Activated T-cell treated with anti-CD3 and anti-CD28 coated beads for 24 hours (primary cell): ENCODE measurements at regions not wholly inside any gene's neighbourhood (a gene's known extent, or its start where the extent isn't known, plus 50 kb on each side); places are given as distances from the start of the nearest gene placed in this dataset.

Experiments
- DNase-seq: peaks from one replicate; pipeline ENCODE4 v3.0.0-alpha.2; 2020; ENCODE audit warnings: low read depth

- no peak for DNase-seq
Measured at GRCh38 chr4:4599481-4600275, 57.8 kb upstream of the STX18 start.

GRCh38 chr4:4598851-4599411 lies 57.1 kb upstream of the STX18 start:
- no peak for DNase-seq

- no peak for DNase-seq
Measured at GRCh38 chr4:4596720-4597119, 54.9 kb upstream of the STX18 start.

DNA sequence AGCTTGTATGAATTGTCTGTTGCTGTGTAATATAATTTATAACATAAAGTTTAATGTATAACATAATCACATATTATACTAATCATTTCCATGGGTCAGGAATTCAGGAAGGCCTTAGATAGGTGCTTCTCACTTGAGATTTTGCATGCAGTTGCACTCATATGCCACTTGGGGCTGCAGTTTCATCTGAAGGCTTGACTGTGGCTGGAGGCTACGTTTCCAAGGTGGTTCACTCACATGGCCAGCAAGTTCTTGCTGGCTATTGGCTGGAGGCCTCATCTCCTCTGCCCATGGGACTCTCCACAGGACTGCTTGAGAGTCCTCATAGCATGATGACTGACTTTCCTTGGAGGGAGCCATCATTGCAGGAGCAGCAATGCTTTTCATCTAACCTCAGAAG lies 53.4 kb upstream of the STX18 start:
- no peak for DNase-seq

DNA sequence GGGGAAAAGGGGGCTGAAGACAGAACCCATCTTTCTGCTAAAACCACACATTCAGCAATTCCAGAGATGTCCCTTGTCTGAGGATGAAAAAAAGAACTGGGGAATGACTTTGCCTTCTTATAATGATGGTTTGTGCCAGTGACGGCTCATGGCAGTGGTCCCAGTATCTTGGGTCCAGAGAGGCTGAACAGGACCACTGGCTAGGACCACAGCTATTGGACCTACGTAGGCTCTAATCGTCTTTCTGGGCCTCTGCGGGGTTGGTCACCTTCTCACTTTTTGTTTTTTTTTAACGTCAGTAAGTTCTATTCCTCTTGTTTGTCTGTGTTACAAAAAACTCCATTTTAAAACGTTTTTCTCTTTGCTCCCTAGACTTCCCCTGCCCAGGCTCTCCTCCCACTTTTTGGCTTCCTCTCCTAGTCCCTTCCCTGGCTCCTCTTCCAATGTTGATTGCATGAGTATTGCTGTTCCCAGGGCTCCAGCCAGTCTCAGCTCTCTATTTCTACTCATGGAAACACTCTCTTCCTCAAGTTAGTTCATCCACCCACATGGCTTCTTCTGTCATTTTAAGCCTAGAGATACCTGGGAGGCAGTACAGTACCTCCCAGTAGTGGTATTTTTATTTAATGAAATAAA lies 52.6 kb upstream of the STX18 start:
- DNase-seq, result no peak

DNA sequence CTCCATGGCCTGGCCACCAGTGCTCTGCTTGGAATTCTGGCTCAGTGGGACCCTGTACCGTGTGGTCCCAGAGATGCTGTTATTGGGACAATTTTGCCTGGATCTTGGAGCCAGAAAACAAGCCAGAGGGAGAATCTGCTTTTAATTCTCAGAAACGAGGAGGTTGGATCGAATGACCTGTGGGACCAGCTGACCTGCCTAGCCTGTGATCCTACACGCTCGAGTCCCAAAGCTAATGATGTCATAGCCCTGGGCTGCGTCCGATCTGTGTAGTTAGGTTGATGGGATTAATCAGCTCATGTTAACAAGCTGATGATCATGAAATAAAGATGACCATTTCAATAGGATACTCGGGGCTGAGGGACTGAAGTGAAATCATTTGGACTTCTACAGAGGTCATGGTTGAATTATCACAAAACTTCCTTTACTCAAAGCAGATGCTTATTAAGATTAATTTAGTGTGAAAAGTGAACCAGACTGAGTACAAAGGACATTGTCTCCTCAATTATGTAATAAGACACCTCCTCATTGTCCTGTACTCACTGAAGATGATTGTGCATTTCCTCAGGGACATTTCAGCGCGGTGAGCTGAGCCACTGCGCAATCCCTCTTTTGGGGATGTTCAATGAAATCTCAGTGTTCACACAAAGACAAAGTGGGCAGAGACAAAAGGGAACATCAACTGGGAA lies 51.9 kb upstream of the STX18 start:
- DNase-seq, result no peak

DNA sequence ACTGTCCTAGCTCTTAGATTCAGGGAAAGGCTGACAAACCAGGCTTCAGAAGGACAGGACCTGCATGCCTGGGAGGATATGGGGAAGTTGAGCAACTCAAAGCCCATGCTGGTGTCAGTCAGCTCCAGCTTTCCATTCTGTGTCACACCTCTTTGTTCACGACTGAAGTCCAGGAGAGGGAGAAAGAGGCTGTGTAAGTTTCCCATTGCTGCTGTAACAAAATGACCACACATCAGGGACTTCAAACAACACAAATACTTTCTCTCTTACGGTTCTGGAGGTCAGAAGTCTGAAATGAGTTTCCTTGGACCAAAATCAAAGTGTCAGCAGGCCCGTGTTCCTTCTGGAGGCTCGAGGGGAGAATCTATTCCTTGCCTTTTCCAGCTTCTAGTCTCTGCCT lies 50.6 kb upstream of the STX18 start:
- no peak for DNase-seq
